ENCODE measurements at regions not wholly inside any gene's neighbourhood (a gene's known extent, or its start where the extent isn't known, plus 50 kb on each side); places are given as distances from the start of the nearest gene placed in this dataset.
"Not testable (repeated sequence)": the region's sequence is repeated elsewhere in the genome, so short reads cannot be mapped to it uniquely, and the experiment has no call there.

GRCh38 chr6:135622081-135622480, 124.5 kb upstream of the AHI1 start:
- no peak for TF ChIP-seq ZFX (IDR thresholded peaks at IDR 0.05; ENCODE audit: borderline replicate concordance)
- TF ChIP-seq CTCF (IDR thresholded peaks at IDR 0.05), result no peak
- H3K27ac ChIP-seq, result no peak overlapping the region

- H3K27ac ChIP-seq, result no peak overlapping the region
- TF ChIP-seq CTCF (IDR thresholded peaks at IDR 0.05) (no peak), ZFX (IDR thresholded peaks at IDR 0.05; ENCODE audit: borderline replicate concordance) (no peak)
Measured at GRCh38 chr6:135623979-135624378, 126.4 kb upstream of the AHI1 start.

- TF ChIP-seq ZFX (IDR thresholded peaks at IDR 0.05; ENCODE audit: borderline replicate concordance) (no peak), CTCF (IDR thresholded peaks at IDR 0.05) (no peak)
- no peak overlapping the region for H3K27ac ChIP-seq
Measured at GRCh38 chr6:135624402-135625295, 127.1 kb upstream of the AHI1 start.

GRCh38 chr6:135626001-135626400, 128.5 kb upstream of the AHI1 start:
- H3K27ac ChIP-seq, result not testable (repeated sequence)

- TF ChIP-seq ZFX (IDR thresholded peaks at IDR 0.05; ENCODE audit: borderline replicate concordance) (no peak), CTCF (IDR thresholded peaks at IDR 0.05) (no peak)
- H3K27ac ChIP-seq, result no peak overlapping the region
Measured at GRCh38 chr6:135627092-135627715, 129.7 kb upstream of the AHI1 start.

- no peak overlapping the region for H3K27ac ChIP-seq
- no peak for TF ChIP-seq ZFX (IDR thresholded peaks at IDR 0.05; ENCODE audit: borderline replicate concordance)
- no peak for TF ChIP-seq CTCF (IDR thresholded peaks at IDR 0.05)
Measured at GRCh38 chr6:135630789-135631376, 133.3 kb upstream of the AHI1 start.

GRCh38 chr6:135631821-135632220, 134.3 kb upstream of the AHI1 start:
- TF ChIP-seq ZFX (IDR thresholded peaks at IDR 0.05; ENCODE audit: borderline replicate concordance) (no peak), CTCF (IDR thresholded peaks at IDR 0.05) (no peak)
- no peak overlapping the region for H3K27ac ChIP-seq

Data from 22Rv1 (cell line).